GM19397 (cell line): ENCODE measurements at regions not wholly inside any gene's neighbourhood (a gene's known extent, or its start where the extent isn't known, plus 50 kb on each side); places are given as distances from the start of the nearest gene placed in this dataset.
A peak's percentile ranks its signal among the peaks of the same experiment; 100 is the strongest.

ENCODE experiments used
- ATAC-seq: cut with Tn5 transposase; IDR thresholded peaks from one replicate; pipeline ENCODE4 v1.9.1; 2021; ENCODE audit warnings: mild to moderate bottlenecking, moderate library complexity; ENCODE audit not compliant: unreplicated experiment

GRCh38 chr13:73286942-73287620 is 228.3 kb downstream of the KLF5 start:
- ATAC-seq, result no peak

DNA sequence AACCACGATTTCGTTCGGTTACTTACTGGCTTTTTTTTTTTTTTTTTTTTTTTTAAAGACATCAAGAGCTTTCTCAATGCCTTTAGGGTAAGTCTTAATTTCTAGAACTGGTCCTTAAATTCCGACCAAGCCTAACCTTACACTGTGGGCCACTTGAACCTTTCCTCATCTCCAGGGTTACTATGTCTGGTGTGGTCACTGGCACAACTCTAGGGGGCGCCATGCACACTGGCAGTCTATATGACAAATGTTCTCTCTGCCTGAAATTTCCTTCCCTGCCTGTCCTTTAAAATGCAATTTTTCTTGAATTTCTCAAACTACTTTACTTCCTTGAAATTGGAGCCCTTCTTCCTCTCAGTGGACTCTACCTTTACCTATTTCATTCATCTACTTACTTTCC is 227.4 kb downstream of the KLF5 start:
- ATAC-seq, result no peak

DNA sequence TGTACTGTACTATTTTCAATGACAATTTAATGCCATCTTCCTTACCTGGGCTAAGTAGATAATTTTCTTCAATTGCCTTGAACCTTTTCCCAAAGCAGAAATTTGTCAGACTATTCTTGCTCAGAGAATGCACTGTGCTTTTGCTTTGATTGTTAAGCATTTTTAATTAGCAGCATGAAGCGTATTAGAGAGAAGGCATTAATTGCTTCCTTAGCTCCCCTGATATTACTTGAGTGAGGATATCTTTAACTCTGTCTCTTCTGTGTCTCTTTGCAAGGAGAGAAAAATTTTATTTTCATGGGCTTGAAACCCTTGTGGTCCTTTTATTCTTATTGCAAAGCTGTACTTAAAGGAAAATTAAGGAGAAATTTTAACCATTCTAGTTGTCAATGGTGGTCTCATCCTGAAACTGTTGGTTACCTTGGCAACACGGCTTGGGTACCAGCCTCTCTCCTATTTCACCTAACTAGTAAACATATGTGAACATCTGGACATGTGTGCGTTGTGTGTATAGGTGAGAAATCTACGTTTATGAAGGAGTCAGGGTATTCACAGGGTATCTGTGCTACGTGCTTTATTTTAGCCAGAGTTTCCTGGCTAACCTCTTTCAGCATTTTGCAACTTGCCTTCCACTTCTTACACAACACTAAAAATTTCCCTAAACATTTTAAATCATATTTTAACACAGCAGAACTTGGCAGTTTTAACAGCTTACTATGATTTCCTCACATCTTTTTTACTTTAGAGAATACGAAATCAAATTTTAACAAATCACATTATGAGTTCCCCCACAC is 225.5 kb downstream of the KLF5 start:
- ATAC-seq, result no peak

GRCh38 chr13:73283636-73284035 is 224.8 kb downstream of the KLF5 start:
- ATAC-seq, result no peak

- ATAC-seq, result no peak
Observed at GRCh38 chr13:73281746-73282145, 222.9 kb downstream of the KLF5 start.

GRCh38 chr13:73278186-73278585 is 219.4 kb downstream of the KLF5 start:
- peak; percentile 82 for ATAC-seq

DNA sequence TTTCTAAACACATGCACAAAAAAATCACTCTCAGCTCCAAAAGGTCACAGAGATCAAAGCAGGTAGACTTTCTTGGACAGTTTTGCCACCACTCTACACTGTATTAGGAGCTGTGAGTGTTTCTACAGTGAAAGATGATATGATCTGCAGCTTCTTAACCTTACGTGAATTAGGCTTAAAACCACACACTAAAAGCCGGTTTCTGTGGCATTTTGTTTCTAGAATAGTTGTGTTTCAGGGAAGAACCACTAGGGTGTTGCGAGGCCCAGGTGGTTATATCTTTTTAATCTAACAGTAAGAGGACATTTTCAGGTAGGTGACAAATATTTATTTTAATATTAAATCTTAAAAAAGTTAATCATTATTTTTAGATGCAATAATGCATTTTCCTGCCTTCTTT is 216.4 kb downstream of the KLF5 start:
- no peak for ATAC-seq

GRCh38 chr13:73274147-73274546 is 215.3 kb downstream of the KLF5 start:
- no peak for ATAC-seq

- ATAC-seq, result no peak
Observed at GRCh38 chr13:73273745-73274144, 214.9 kb downstream of the KLF5 start.

- no peak for ATAC-seq
Observed at GRCh38 chr13:73273276-73273675, 214.5 kb downstream of the KLF5 start.

GRCh38 chr13:73272831-73273230 is 214.0 kb downstream of the KLF5 start:
- ATAC-seq, result no peak

- ATAC-seq, result no peak
Observed at GRCh38 chr13:73268306-73268705, 209.5 kb downstream of the KLF5 start.

DNA sequence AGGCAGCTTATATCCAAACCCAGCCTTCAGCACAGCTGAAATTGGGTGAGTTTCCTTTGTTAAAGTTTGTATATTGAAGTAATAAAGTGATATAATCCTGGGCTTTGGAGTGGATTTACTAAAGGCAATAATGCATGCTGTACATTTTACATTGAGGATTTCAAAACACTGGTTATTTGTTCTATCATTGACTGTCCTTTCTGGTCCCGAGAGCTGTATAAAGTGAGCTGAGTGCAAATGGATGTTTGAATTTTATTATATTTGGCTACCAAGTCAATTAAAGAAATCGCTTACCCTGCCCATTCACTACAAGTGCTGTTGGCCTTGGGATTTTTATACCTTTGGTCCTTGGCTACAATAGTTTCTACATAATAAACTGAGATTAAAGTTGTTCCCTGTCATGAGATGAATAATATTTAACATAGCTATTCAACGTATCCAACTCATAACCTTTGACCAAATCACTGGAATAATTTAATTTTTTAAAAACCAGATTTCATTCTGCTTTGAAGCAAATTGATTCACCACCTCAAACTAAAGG is 207.9 kb downstream of the KLF5 start:
- ATAC-seq, result no peak

GRCh38 chr13:73262862-73263627 is 204.2 kb downstream of the KLF5 start:
- no peak for ATAC-seq

DNA sequence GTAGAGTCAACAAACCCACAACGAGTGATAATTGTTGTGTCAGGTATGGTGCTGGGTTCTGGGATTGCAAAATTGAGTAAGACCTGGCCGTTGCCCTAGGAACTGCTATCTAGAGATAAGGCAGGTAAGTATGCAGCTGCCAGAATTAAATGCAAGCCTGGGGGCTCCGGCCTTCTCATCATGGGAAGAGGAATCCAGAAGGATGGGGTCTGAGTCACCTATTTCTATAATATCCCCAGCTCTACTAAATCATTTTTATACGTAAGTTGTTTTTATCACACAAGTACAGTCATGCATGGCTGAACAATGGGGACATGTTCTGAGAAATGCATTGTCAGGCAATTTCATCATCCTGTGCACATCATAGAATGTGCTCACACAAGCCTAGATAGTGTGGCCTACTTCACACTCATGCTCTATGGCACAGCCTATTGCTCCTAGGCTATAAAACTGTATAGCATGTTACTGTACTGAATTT is 203.0 kb downstream of the KLF5 start:
- ATAC-seq, result no peak

- no peak for ATAC-seq
Observed at GRCh38 chr13:73259061-73260017, 200.5 kb downstream of the KLF5 start.

DNA sequence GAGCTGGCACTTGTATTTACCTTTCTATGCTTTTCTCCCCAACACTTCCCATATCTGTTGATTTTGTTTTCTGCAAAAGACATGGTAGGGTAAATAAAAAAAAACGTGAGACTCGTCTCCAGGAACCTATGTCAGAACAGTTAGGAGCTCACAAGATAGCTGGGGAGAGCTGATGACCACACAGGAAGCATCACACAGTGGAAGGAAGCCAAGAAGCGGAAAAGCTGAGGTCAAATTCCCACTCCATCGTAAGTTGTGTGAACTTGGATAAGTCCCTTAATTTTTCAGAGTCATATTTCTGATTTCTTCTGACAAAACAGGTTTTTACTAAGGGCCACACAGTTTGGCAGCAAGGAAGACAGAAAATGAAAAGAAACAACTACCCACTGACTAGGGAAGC is 199.6 kb downstream of the KLF5 start:
- no peak for ATAC-seq

DNA sequence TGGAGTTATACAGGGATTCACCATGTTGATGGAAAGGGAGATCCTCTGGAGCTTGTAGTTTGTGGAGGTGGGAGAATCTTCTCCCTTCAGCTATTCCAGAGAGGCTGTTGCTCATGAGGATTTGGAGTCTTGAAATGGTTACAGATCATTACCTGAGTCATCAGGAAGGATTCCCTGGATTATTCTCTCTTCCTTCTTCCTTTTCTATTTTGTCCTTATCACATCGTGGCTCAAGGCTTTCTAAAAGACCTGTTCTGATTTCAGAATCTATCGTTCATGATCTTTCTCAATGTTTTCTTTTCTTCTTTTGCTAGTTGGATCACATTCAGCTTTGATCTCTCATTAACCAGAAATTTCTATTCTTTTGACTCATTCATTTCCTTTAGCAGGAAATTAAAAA is 196.0 kb downstream of the KLF5 start:
- no peak for ATAC-seq

DNA sequence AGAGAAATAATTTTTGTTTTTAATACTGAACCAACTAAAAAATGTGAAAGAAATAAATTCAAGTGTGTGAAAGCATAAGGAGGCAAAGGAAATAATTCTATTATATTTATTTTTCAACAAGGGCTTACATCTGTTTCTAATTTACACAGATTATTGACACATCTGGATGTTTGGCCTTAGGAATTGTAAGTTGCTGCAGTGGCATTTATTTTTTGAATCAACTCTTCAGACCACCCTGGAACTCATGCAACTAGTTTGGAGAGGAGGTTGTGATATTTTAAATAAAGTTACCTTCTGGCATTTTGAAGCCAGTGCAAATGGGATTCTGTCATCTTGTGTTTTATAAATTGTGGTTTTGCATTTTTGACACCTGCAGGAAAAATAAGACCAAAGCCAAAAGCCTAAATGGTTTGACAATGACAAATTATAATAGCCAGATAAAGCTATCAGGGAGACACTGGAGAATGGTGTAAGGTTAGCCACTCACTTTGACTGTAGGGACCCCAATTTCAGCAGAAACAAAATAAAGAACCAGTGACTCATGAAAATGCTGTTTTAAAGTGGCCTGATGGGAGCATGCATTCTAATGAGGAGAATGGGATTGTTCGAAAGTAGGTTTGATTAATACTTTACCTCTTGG is 192.9 kb downstream of the KLF5 start:
- no peak for ATAC-seq

DNA sequence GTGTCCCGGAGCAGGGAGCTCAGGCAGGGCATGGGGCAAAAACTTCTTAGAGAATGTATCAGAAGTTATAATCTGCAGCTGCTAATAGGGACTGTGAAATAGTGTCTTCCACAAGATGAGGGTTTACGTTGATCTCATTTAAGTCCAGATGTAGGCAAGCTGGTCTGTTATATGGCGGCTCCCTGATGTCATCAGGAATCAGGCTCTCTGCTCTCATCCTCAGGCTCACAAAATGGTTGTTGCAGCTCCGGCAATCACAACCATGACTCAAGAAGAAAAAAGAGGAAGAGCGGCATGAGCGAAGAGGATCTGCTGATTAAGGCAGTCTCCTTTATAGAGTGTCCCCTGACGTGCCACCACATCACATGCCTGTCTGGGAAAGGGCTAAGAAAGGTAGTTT is 191.3 kb downstream of the KLF5 start:
- ATAC-seq, result no peak
